Activated T-cell treated with anti-CD3 and anti-CD28 coated beads for 48 hours (primary cell): ENCODE measurements at regions not wholly inside any gene's neighbourhood (a gene's known extent, or its start where the extent isn't known, plus 50 kb on each side); places are given as distances from the start of the nearest gene placed in this dataset.

Experiments used
- DNase-seq: peaks from one replicate; pipeline ENCODE4 v3.0.0-alpha.2; 2020; ENCODE audit warnings: low read depth

GRCh38 chr20:6956056-6956455 lies 188.6 kb downstream of the BMP2 start:
- DNase-seq = no peak

GRCh38 chr20:6956574-6956973 lies 189.1 kb downstream of the BMP2 start:
- no peak for DNase-seq

- DNase-seq = no peak
Measured at GRCh38 chr20:6959900-6960312, 192.4 kb downstream of the BMP2 start.

- DNase-seq = no peak
Measured at GRCh38 chr20:6966721-6967120, 199.2 kb downstream of the BMP2 start.

- DNase-seq = no peak
Measured at GRCh38 chr20:6974838-6975237, 207.4 kb downstream of the BMP2 start.

- no peak for DNase-seq
Measured at GRCh38 chr20:6975311-6975710, 207.8 kb downstream of the BMP2 start.

- DNase-seq = no peak
Measured at GRCh38 chr20:6976106-6976900, 208.8 kb downstream of the BMP2 start.

GRCh38 chr20:6979621-6980020 lies 212.1 kb downstream of the BMP2 start:
- no peak for DNase-seq

- no peak for DNase-seq
Measured at GRCh38 chr20:6993011-6993410, 225.5 kb downstream of the BMP2 start.

- no peak for DNase-seq
Measured at GRCh38 chr20:6993511-6993910, 226.0 kb downstream of the BMP2 start.

- no peak for DNase-seq
Measured at GRCh38 chr20:6994452-6994851, 227.0 kb downstream of the BMP2 start.

GRCh38 chr20:6998909-6999308 lies 231.4 kb downstream of the BMP2 start:
- no peak for DNase-seq

GRCh38 chr20:6999381-6999780 lies 231.9 kb downstream of the BMP2 start:
- no peak for DNase-seq

- no peak for DNase-seq
Measured at GRCh38 chr20:7003598-7003997, 236.1 kb downstream of the BMP2 start.

- no peak for DNase-seq
Measured at GRCh38 chr20:7004801-7005200, 237.3 kb downstream of the BMP2 start.

GRCh38 chr20:7010527-7010926 lies 243.0 kb downstream of the BMP2 start:
- no peak for DNase-seq

- DNase-seq = no peak
Measured at GRCh38 chr20:7015257-7015656, 247.8 kb downstream of the BMP2 start.

- DNase-seq = no peak
Measured at GRCh38 chr20:7022597-7022996, 255.1 kb downstream of the BMP2 start.

GRCh38 chr20:7025635-7026034 lies 258.1 kb downstream of the BMP2 start:
- DNase-seq = no peak

- DNase-seq = no peak
Measured at GRCh38 chr20:7029019-7029418, 261.5 kb downstream of the BMP2 start.

GRCh38 chr20:7031222-7031621 lies 263.7 kb downstream of the BMP2 start:
- DNase-seq = no peak

GRCh38 chr20:7038029-7038428 lies 270.5 kb downstream of the BMP2 start:
- DNase-seq = no peak

- no peak for DNase-seq
Measured at GRCh38 chr20:7057611-7058010, 290.1 kb downstream of the BMP2 start.

GRCh38 chr20:7078804-7079203 lies 311.3 kb downstream of the BMP2 start:
- DNase-seq = no peak
